ENCODE measurements at regions not wholly inside any gene's neighbourhood (a gene's known extent, or its start where the extent isn't known, plus 50 kb on each side); places are given as distances from the start of the nearest gene placed in this dataset.

DNA sequence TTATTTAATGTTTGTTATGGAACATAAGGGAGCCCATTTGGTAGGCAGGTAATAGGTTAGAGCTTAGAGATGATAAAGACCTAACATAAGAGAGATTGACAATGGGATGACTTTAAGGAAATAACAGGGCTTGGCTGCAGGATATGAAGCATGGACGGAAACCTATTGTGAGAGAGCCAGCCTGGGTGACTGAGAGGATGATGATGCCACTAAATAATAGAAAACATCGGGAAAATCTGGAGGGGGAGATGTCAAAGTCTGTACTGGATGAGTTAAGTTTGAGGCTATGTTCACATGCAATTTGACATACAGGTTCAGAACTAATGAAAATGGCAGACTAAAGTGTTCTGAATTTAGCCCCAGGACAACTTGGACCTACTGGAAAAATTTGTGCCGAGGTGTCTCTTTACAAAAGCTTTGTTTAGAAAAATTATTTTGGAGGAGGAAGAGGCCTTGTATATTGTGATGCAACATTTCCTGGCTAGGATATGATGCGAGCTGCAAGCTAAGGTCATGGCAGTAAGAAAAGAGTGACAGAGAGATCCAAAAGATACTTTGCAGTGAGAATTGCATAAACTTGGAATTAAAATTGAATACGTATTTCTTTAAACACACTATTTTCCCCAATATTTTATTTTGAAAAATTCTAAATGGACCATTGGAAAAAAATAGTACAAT is 339.3 kb upstream of the PLET1 start:
- TF ChIP-seq, protein P1, sequence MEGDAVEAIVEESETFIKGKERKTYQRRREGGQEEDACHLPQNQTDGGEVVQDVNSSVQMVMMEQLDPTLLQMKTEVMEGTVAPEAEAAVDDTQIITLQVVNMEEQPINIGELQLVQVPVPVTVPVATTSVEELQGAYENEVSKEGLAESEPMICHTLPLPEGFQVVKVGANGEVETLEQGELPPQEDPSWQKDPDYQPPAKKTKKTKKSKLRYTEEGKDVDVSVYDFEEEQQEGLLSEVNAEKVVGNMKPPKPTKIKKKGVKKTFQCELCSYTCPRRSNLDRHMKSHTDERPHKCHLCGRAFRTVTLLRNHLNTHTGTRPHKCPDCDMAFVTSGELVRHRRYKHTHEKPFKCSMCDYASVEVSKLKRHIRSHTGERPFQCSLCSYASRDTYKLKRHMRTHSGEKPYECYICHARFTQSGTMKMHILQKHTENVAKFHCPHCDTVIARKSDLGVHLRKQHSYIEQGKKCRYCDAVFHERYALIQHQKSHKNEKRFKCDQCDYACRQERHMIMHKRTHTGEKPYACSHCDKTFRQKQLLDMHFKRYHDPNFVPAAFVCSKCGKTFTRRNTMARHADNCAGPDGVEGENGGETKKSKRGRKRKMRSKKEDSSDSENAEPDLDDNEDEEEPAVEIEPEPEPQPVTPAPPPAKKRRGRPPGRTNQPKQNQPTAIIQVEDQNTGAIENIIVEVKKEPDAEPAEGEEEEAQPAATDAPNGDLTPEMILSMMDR (IDR thresholded peaks at IDR 0.05), result no peak
- TF ChIP-seq POLR2A (IDR thresholded peaks at IDR 0.05), result no peak
